K562 (cell line): ENCODE measurements at regions not wholly inside any gene's neighbourhood (a gene's known extent, or its start where the extent isn't known, plus 50 kb on each side); places are given as distances from the start of the nearest gene placed in this dataset.

ENCODE experiments used
- ATAC-seq: fragments of 200-7000 bp; cut with Tn5 transposase; 3 replicates; pipeline ENCODE4 v1.9.1; 2020; ENCODE audit warnings: moderate library complexity
- BruUV-seq: library from RNA; stranded (reverse); fragments of 400-500 nt; replicated peaks from 2 replicates; lab custom pipeline; 2021; lab: Mats Ljungman, UMichigan
- CTCF ChIA-PET: fragments of 300-600 bp; formaldehyde crosslinking; extraction: SDS; loops from one replicate; lab custom pipeline; 2021; ENCODE audit warnings: low intra/inter-chr PET ratio; lab: Yijun Ruan, JAX
- POLR2A ChIA-PET: fragments of 300-600, 350-650 bp; sonication (Branson Sonifier 250); formaldehyde crosslinking; extraction: SDS; loops from one replicate; lab custom pipeline; 2021; ENCODE audit warnings: antibody characterized with exemption, inconsistent platforms; lab: Yijun Ruan, JAX
- DNase-seq, 4 experiments: peaks; one replicate each; pipeline versions ENCODE4 v3.0.0 to v3.0.0-alpha.2; 2011 to 2018; ENCODE audit warnings: low spot score in 3 of 4, mixed read lengths in 3 of 4; ENCODE audit errors: extremely low read depth in 1 of 4
- FAIRE-seq: peaks from 2 replicates; lab custom pipeline; 2011; peaks lifted over from hg19 to GRCh38; lab: Jason Lieb, UNC
- H2AFZ ChIP-seq: 2 replicates; pipeline ENCODE4 v1.6.0; 2011; ENCODE audit warnings: low read depth, low read length, control low read depth, inconsistent platforms
- H3K27ac ChIP-seq: fragments of 200-600 bp; 3 replicates; pipeline ENCODE4 v1.8.0; 2011; ENCODE audit warnings: low read depth, mild to moderate bottlenecking, control low read depth, inconsistent platforms, low read length, moderate library complexity, mixed read lengths; ENCODE audit errors: extremely low read depth
- H3K27me3 ChIP-seq, 2 experiments: fragments of 300-600 bp in 1 of 2; 2 replicates in 1 of 2; 3 replicates in 1 of 2; pipeline versions ENCODE4 v1.6.0 to v1.8.0; 2011; ENCODE audit warnings: inconsistent platforms in 2 of 2, low read length in 2 of 2, mild to moderate bottlenecking in 1 of 2, mixed read lengths in 1 of 2, moderate library complexity in 1 of 2; ENCODE audit not compliant: control insufficient read depth in 2 of 2, insufficient read depth in 2 of 2
- H3K36me3 ChIP-seq: fragments of 300-600 bp; 3 replicates; pipeline ENCODE4 v1.8.0; 2011; ENCODE audit warnings: mild to moderate bottlenecking, low read length, inconsistent platforms; ENCODE audit not compliant: control insufficient read depth, insufficient read depth
- H3K4me1 ChIP-seq, 2 experiments: fragments of 200-600 bp in 1 of 2; replicated peaks in 1 of 2; 2 replicates in 1 of 2; 3 replicates in 1 of 2; pipeline versions ENCODE4 v1.5.1 to v1.8.0; 2011; ENCODE audit warnings: inconsistent platforms in 2 of 2, low read length in 2 of 2, mild to moderate bottlenecking in 1 of 2, mixed read lengths in 1 of 2, moderate library complexity in 1 of 2; ENCODE audit not compliant: control insufficient read depth in 2 of 2, insufficient read depth in 2 of 2
- H3K4me2 ChIP-seq: 2 replicates; pipeline ENCODE4 v1.6.1; 2011; ENCODE audit warnings: low read length, control low read depth, inconsistent platforms, mixed read lengths; ENCODE audit not compliant: insufficient read depth
- H3K4me3 ChIP-seq: fragments of 200-600 bp; sonication (generic), shearing (Covaris generic); 2 replicates; pipeline ENCODE4 v1.5.1; 2016; ENCODE audit warnings: control low read depth, inconsistent platforms
- H3K79me2 ChIP-seq: fragments of 200-600 bp; 3 replicates; pipeline ENCODE4 v1.8.0; 2011; ENCODE audit warnings: low read length, inconsistent platforms; ENCODE audit not compliant: control insufficient read depth, insufficient read depth
- H3K9ac ChIP-seq, 2 experiments: 2 replicates each; pipeline versions ENCODE4 v1.6.0 to v1.6.1; 2011; ENCODE audit warnings: low read depth in 2 of 2, low read length in 2 of 2, control low read depth in 1 of 2, inconsistent platforms in 1 of 2, mild to moderate bottlenecking in 1 of 2, mixed read lengths in 1 of 2; ENCODE audit not compliant: insufficient read depth in 1 of 2
- H3K9me1 ChIP-seq: one replicate; pipeline ENCODE4 v1.6.0; 2011; ENCODE audit warnings: inconsistent platforms, mild to moderate bottlenecking, low read length, moderate library complexity; ENCODE audit not compliant: control insufficient read depth, insufficient read depth
- H3K9me3 ChIP-seq: replicated peaks from 2 replicates; pipeline ENCODE4 v1.5.1; 2011; ENCODE audit warnings: low read depth, low read length, inconsistent platforms; ENCODE audit not compliant: control insufficient read depth, insufficient read depth
- H4K20me1 ChIP-seq: replicated peaks from 2 replicates; pipeline ENCODE4 v1.6.1; 2011; ENCODE audit warnings: low read length, inconsistent platforms, mixed read lengths; ENCODE audit not compliant: control insufficient read depth, insufficient read depth
- NFRKB ChIP-seq: fragments of 450-650 bp; IDR thresholded peaks from 2 replicates; pipeline ENCODE4 v1.6.1; 2016; ENCODE audit warnings: low read depth
- SIN3B ChIP-seq: fragments of 450-650 bp; IDR thresholded peaks from 2 replicates; pipeline ENCODE4 v1.6.1; 2017; ENCODE audit warnings: low read depth, mild to moderate bottlenecking, moderate library complexity
- SP1 ChIP-seq: sonication (generic); formaldehyde crosslinking; IDR thresholded peaks from 2 replicates; pipeline ENCODE4 v1.8.1; 2022; ENCODE audit warnings: mild to moderate bottlenecking, missing genetic modification reagents
- TEAD1 ChIP-seq, 2 experiments: fragments of 450-650 bp in 1 of 2; sonication (generic) in 1 of 2; formaldehyde crosslinking; IDR thresholded peaks; 2 replicates each; pipeline versions ENCODE4 v1.4.0 to v1.8.0; 2020 to 2022; ENCODE audit warnings: mild to moderate bottlenecking in 2 of 2, missing genetic modification reagents in 1 of 2
- WGBS: fragments of 100-300 bp; shearing (Covaris generic); methylation state at CpG from one replicate; pipeline ENCODE4 v1.1.6; 2016; ENCODE audit warnings: low coverage, mixed read lengths; ENCODE audit not compliant: insufficient coverage; ENCODE audit errors: missing lambda C conversion rate; 5-methylcytosine and 5-hydroxymethylcytosine counted together
- in situ Hi-C: fragments of 300-500 bp; cut with MboI; formaldehyde crosslinking; loops from 4 replicates; pipeline ENCODE4 v1.15.0; 2018; ENCODE audit warnings: inconsistent platforms, mixed read lengths
- intact Hi-C: fragments of 100-400 bp; cut with micrococcal nuclease; formaldehyde crosslinking; loops from 2 replicates; pipeline ENCODE4 v1.14.2; 2022

DNA sequence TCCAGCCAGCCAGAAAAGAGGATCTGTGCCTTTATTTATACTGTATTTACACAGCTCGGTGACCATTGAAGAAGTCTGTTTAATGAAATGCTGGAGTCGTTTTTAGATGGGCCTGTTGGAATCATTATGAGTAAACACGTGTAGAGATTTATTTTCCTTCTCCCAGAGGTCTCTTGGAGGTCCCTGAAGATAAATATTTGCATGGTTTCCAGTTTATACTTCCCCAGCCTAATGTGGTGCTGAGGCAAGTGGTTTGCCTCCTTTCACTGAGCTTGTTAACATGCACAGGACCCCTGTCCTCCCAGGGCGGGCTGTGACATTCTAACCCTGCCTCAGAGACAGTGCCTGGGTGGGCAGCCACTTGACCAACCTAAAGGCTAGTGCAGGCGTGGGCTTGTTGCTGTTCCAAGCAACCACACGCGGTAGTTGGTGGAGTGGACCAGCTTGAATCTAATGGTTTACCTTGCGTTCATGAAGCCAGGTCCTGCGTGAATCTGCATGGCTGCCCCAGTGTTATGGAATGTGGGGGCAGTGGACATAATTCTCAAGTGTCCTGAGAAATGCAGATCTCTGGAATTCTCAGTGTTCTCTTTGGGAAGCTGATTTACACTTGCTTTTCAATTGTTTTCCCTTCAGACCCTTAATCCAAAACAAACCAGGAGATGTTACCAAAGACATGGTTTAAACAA lies 130.2 kb upstream of the DLX2 start:
- H2AFZ ChIP-seq = no peak overlapping the region
- no TSS peak for BruUV-seq
- H3K4me3 ChIP-seq = no peak overlapping the region
- DNase-seq (no peak), FAIRE-seq (no peak), ATAC-seq (no peak)
- TF ChIP-seq SIN3B (no peak), NFRKB (no peak), TEAD1 (CRISPR knock-in tag; IDR thresholded peaks at IDR 0.05) (no peak), SP1 (CRISPR knock-in tag) (no peak)
- no peaks in the 10 kb centered on the region for H3K79me2 ChIP-seq
- H3K9me3 ChIP-seq = no peaks in the 10 kb centered on the region
- H3K36me3 ChIP-seq = no peaks in the 10 kb centered on the region
- no peak overlapping the region for H3K27ac ChIP-seq
- H3K4me2 ChIP-seq = no peak overlapping the region
- ChIA-PET CTCF (no interaction called here), POLR2A (no interaction called here)
- H3K9me1 ChIP-seq = no peaks in the 10 kb centered on the region
- WGBS = 1% methylated on average over 9 of the region's 9 CpGs
- H3K27me3 ChIP-seq = peaks cover 48 to 69% of the 10 kb centered on the region in 2 experiments
- peaks cover 0 to 8% of the 10 kb centered on the region in 2 experiments; a peak in 3 of 5 replicates for H3K4me1 ChIP-seq
- in situ Hi-C loops = no loop called here
- H3K9ac ChIP-seq = no peak overlapping the region
- H4K20me1 ChIP-seq = no peaks in the 10 kb centered on the region
- intact Hi-C loops = no loop called here
